BE2C (cell line): ENCODE measurements at regions not wholly inside any gene's neighbourhood (a gene's known extent, or its start where the extent isn't known, plus 50 kb on each side); places are given as distances from the start of the nearest gene placed in this dataset.

Experiments
- DNase-seq: peaks from one replicate; pipeline ENCODE4 v3.0.0-alpha.2; 2020
- H3K27me3 ChIP-seq: fragments of 250-450 bp; sonication (Bioruptor Pico); 2 replicates; pipeline ENCODE4 v1.5.1; 2020; ENCODE audit warnings: mild to moderate bottlenecking
- H3K36me3 ChIP-seq: fragments of 250-450 bp; sonication (Bioruptor Pico); 2 replicates; pipeline ENCODE4 v1.5.1; 2020; ENCODE audit warnings: mild to moderate bottlenecking
- H3K4me1 ChIP-seq: fragments of 250-450 bp; sonication (Bioruptor Pico); 2 replicates; pipeline ENCODE4 v1.5.1; 2020
- H3K4me3 ChIP-seq: 2 replicates; pipeline ENCODE4 v1.5.1; 2011; ENCODE audit warnings: low read depth, low read length
- H3K9me3 ChIP-seq: fragments of 250-450 bp; sonication (Bioruptor Pico); 2 replicates; pipeline ENCODE4 v1.5.1; 2020
- CTCF ChIP-seq: IDR thresholded peaks from 2 replicates; pipeline ENCODE4 v1.5.1; 2012; ENCODE audit warnings: mild to moderate bottlenecking, low read depth, low read length

DNA sequence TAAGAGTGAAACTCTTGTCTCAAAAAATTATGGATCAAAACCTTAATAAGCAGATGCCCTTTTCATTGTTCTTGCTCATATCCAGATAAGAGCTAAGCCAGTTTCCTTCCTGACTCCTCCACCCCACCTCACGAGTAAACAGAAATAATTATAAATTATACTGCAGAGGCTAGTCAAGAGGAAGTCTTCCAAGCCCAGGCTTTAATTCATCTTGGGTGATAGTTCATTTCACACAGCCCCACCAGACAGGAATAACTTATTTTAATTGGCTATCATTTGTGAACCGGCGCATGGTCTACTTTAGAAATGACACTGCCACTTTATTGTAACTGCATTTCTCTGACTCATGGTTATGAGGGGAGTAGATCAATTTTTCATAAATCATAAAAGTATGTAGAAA lies 102.0 kb downstream of the BTBD3 start:
- DNase-seq: no peak
- H3K27me3 ChIP-seq: no peaks in the 10 kb centered on the region
- no peaks in the 10 kb centered on the region for H3K36me3 ChIP-seq
- H3K4me1 ChIP-seq: no peaks in the 10 kb centered on the region
- H3K9me3 ChIP-seq: no peaks in the 10 kb centered on the region
- H3K4me3 ChIP-seq: no peak overlapping the region
- no peak for TF ChIP-seq CTCF

- no peak for DNase-seq
- TF ChIP-seq CTCF: no peak
- Histone ChIP-seq H3K27me3 (no peaks in the 10 kb centered on the region), H3K9me3 (no peaks in the 10 kb centered on the region), H3K4me1 (no peaks in the 10 kb centered on the region), H3K4me3 (no peak overlapping the region), H3K36me3 (no peaks in the 10 kb centered on the region)
These were observed 103.2 kb downstream of the BTBD3 start for GRCh38 chr20:12020846-12021245.

DNA sequence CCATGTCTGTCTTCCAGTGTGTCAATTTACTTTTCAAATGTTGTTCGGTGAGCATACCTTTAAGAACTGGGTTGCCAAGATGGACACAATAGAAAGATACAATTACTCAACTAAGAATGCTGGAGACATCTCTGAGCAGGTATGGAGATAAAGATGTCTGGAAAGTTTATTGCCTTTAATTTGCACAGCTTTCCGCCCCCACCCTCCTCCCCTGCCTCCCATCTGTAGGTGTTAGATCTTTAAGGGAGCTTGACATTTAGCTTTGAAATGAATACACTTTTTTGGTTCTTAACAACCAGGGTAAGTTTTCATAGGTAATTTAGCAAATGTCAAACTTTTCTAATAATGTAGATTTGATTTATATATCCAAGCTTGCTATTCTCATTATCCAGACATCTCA lies 104.4 kb downstream of the BTBD3 start:
- no peaks in the 10 kb centered on the region for H3K36me3 ChIP-seq
- TF ChIP-seq CTCF: no peak

DNA sequence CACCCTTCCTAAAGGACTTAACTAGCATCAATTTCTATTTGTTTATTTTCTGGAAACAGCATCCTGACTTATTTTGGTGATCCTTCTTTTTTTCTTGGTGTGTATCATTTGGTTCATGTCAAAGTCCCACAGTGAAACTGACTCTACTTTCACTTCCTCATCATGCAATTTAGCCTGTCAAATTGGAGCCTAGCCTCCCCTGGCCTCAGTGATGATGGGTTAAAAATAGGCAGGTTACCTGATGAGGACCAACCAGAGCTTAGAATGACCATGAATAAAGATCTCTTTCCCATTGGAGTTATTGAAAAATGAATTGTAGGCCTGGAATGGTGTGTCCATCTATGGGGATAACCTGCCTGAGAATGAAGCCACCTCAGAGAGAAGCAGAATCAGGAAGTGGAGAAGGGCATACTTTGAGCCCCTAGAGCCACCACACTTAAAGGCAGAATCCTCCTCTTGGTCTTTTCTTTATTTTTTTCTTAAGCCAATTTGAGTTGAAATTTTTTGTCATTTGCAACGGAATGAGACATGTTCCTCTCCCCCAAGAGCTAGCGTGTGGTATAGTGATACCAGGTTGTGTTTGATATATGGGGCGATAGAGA lies 105.6 kb downstream of the BTBD3 start:
- Histone ChIP-seq H3K36me3 (no peaks in the 10 kb centered on the region), H3K4me3 (no peak overlapping the region), H3K9me3 (no peaks in the 10 kb centered on the region), H3K27me3 (no peaks in the 10 kb centered on the region), H3K4me1 (no peaks in the 10 kb centered on the region; the same call in 1 of the 2 replicates)
- DNase-seq: no peak
- no peak for TF ChIP-seq CTCF

More for the DNA sequence above, 104.4 kb downstream of the BTBD3 start:
- no peaks in the 10 kb centered on the region for H3K9me3 ChIP-seq
- no peaks in the 10 kb centered on the region for H3K4me1 ChIP-seq
- no peak overlapping the region for H3K4me3 ChIP-seq
- H3K27me3 ChIP-seq: no peaks in the 10 kb centered on the region
- DNase-seq: no peak

DNA sequence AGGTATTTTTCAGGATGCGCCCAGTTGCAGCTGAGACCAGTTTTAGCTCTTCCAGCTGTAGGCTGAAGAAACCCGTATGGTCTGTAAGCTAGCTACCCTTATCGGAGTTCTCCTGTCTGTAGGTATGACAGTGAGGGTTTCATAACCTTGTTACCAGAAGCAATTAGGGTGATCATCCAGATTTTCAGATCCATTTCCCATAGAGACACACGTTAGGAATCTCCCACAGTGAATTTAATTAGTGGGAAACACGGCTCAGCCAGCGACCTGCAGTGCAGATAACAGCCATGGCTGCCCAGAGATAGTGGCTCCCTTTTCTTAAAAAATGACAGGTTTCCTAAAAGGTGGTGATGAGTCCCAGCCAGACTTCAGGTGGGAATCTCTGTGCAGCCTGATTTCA lies 111.1 kb downstream of the BTBD3 start:
- Histone ChIP-seq H3K4me1 (no peaks in the 10 kb centered on the region; the same call in 1 of the 2 replicates), H3K27me3 (no peaks in the 10 kb centered on the region), H3K9me3 (no peaks in the 10 kb centered on the region), H3K36me3 (no peaks in the 10 kb centered on the region), H3K4me3 (no peak overlapping the region)
- no peak for TF ChIP-seq CTCF
- no peak for DNase-seq

GRCh38 chr20:12030470-12030869 lies 112.8 kb downstream of the BTBD3 start:
- no peaks in the 10 kb centered on the region for H3K27me3 ChIP-seq
- no peaks in the 10 kb centered on the region for H3K36me3 ChIP-seq
- H3K4me3 ChIP-seq: no peak overlapping the region
- no peaks in the 10 kb centered on the region; the same call in 1 of the 2 replicates for H3K4me1 ChIP-seq
- no peak for TF ChIP-seq CTCF
- no peaks in the 10 kb centered on the region for H3K9me3 ChIP-seq
- DNase-seq: no peak
